ENCODE measurements at regions not wholly inside any gene's neighbourhood (a gene's known extent, or its start where the extent isn't known, plus 50 kb on each side); places are given as distances from the start of the nearest gene placed in this dataset.
"Not testable (repeated sequence)": the region's sequence is repeated elsewhere in the genome, so short reads cannot be mapped to it uniquely, and the experiment has no call there.

- in situ Hi-C loops (cut with MboI; ENCODE audit: low sequenced_read_pairs in 4 of 4): no loop called here
- H3K36me3 ChIP-seq: no peaks in the 10 kb centered on the region
- no peak for ATAC-seq
- DNase-seq: no peak
- H3K4me1 ChIP-seq: no peaks in the 10 kb centered on the region
- no peaks in the 10 kb centered on the region for H3K9me3 ChIP-seq
- TF ChIP-seq POLR2A (IDR thresholded peaks at IDR 0.05) (no peak), CTCF (IDR thresholded peaks at IDR 0.05 in 4 of 5, conservative IDR thresholded peaks at IDR 0.05 in 1 of 5) (no peak)
- no peak overlapping the region for H3K4me3 ChIP-seq
- H3K27me3 ChIP-seq: no peaks in the 10 kb centered on the region
- intact Hi-C loops (cut with DNase I; ENCODE audit: low total_unique reads): no loop called here
- no peak overlapping the region for H3K27ac ChIP-seq
These were observed 68.5 kb upstream of the PKP2 start for GRCh38 chr12:32964981-32965585.

- intact Hi-C loops (cut with DNase I; ENCODE audit: low total_unique reads); H3K27ac ChIP-seq; H3K4me3 ChIP-seq; ATAC-seq; H3K9me3 ChIP-seq; H3K27me3 ChIP-seq; H3K4me1 ChIP-seq; DNase-seq; in situ Hi-C loops (cut with MboI; ENCODE audit: low sequenced_read_pairs in 4 of 4); H3K36me3 ChIP-seq: not testable (repeated sequence)
These were observed 59.8 kb upstream of the PKP2 start for GRCh38 chr12:32956418-32956817.

- no peak for ATAC-seq
- no peak for TF ChIP-seq POLR2A (IDR thresholded peaks at IDR 0.05)
- no peak for TF ChIP-seq CTCF (IDR thresholded peaks at IDR 0.05 in 4 of 5, conservative IDR thresholded peaks at IDR 0.05 in 1 of 5)
- no peaks in the 10 kb centered on the region for H3K9me3 ChIP-seq
- no peaks in the 10 kb centered on the region for H3K36me3 ChIP-seq
- H3K4me3 ChIP-seq: no peak overlapping the region
- no peaks in the 10 kb centered on the region for H3K27me3 ChIP-seq
- intact Hi-C loops (cut with DNase I; ENCODE audit: low total_unique reads): no loop called here
- DNase-seq: no peak
- in situ Hi-C loops (cut with MboI; ENCODE audit: low sequenced_read_pairs in 4 of 4): no loop called here
- no peaks in the 10 kb centered on the region for H3K4me1 ChIP-seq
- no peak overlapping the region for H3K27ac ChIP-seq
These were observed 56.1 kb upstream of the PKP2 start for GRCh38 chr12:32952681-32953080.

GRCh38 chr12:32949815-32950214 lies 53.2 kb upstream of the PKP2 start:
- in situ Hi-C loops (cut with MboI; ENCODE audit: low sequenced_read_pairs in 4 of 4): no loop called here
- H3K9me3 ChIP-seq: no peaks in the 10 kb centered on the region

More at GRCh38 chr12:32949815-32950214, 53.2 kb upstream of the PKP2 start:
- H3K27me3 ChIP-seq: no peaks in the 10 kb centered on the region
- H3K27ac ChIP-seq: no peak overlapping the region
- no peak overlapping the region for H3K4me3 ChIP-seq
- H3K36me3 ChIP-seq: no peaks in the 10 kb centered on the region
- intact Hi-C loops (cut with DNase I; ENCODE audit: low total_unique reads): no loop called here
- no peaks in the 10 kb centered on the region for H3K4me1 ChIP-seq
- DNase-seq: no peak
- TF ChIP-seq CTCF (IDR thresholded peaks at IDR 0.05 in 4 of 5, conservative IDR thresholded peaks at IDR 0.05 in 1 of 5): no peak
- no peak for TF ChIP-seq POLR2A (IDR thresholded peaks at IDR 0.05)
- no peak for ATAC-seq

Measured in gastrocnemius medialis (tissue), 4 donors.